ENCODE measurements at regions not wholly inside any gene's neighbourhood (a gene's known extent, or its start where the extent isn't known, plus 50 kb on each side); places are given as distances from the start of the nearest gene placed in this dataset.
A peak's percentile ranks its signal among the peaks of the same experiment; 100 is the strongest.
"Not testable (repeated sequence)": the region's sequence is repeated elsewhere in the genome, so short reads cannot be mapped to it uniquely, and the experiment has no call there.

DNA sequence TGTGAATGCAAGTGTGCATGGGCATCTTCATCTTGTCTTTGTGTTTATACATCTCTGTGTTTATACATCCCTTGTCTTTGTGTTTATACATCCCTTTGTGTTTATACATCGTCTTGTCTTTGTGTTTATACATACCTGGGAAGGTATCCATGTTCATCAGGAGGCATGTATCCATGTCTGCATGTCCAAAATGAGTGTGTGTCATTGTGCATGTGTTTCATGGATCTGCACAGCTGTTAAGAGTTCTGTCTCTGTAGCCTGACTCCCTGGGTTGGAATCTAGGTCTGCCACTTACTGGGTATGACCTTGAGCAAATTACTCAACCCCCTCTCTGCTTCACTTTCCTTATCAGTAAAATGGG, 50.1 kb upstream of the SIRPA start:
- no peak for DNase-seq

DNA sequence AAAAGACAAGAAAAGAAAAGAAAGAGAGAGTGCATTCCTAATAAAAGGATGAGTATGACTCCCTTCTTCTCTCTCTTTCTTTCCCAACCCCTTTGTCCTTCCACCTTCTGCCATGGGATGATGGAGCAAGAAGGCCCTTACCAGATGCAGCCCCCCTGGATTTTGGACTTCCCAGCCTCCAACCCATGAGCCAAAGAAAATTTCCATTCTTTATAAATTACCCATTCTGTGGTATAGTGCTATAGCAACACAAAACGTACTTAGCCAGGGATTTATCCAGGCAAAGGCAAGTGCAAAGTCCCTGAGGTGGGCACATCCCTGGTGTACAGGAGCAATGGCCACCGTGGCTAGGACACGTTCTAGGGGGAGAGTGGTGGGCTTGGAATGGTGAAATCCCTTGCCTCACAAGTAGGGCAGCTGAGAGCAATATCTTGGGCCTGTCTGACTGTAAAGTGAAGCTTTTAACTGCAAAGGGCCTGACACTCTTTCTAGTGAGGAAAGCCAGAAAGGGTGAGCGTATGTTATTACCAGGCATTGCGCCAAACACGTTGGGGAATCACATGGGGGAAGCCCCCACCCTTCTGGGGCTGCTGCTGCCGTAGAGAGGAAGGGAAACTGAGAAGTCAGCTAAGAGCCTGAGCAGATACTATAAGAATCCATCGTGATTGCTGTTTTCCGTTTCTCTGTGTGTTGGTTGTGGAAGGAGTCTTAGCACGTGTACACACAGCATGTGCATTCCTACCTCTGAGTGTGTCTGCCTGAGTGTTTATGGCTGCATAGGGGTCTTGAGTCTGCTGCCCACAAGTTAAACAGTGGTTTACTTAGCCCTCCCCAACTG, 50.7 kb upstream of the SIRPA start:
- DNase-seq, result peak; percentile 66

DNA sequence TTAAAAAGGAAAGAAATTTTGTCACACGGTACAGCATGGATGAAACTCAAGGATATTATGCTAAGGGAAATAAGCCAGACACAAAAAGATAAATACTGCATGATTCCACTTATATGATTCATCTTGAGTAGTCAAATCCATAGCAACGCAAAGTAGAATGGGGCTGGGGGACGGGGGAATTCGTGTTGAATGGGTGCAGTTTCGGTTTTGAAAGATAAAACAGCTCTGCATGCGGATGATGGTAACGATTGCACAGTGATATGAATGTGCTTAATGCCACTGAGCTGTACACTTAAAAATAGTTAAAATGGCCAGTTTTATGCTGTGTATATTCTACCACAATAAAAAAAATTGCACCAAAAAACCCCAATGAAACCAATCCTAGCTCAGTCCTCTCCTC, 52.9 kb upstream of the SIRPA start:
- no peak for DNase-seq

DNA sequence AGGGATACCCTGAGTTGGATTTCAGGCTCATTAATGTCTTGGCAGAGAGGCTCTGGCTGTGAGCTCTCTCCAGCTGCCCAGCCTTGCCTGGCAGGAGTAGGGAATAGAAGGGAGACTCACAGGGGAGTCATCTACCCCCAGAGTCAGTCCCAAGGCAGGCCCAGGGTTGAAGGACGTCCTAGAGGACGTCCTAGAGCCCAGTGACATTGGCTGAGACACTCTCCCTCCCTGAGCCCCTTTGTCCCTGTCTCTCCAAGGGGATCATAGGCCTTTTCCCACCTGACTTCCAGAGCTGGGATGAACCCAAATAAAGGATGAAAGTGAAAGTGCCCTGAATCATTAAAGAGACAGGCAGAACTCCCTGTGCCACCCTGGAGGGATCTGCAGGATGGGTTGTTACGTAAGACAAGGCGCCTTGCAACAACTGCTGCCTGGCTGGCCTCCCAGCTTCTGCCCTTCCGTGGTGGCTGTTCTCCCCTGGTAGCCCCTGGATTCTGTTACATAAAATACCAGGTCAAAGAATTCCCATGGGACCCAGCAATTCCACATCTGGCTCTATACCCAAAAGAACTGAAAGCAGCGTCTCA, 53.6 kb upstream of the SIRPA start:
- no peak for DNase-seq

DNA sequence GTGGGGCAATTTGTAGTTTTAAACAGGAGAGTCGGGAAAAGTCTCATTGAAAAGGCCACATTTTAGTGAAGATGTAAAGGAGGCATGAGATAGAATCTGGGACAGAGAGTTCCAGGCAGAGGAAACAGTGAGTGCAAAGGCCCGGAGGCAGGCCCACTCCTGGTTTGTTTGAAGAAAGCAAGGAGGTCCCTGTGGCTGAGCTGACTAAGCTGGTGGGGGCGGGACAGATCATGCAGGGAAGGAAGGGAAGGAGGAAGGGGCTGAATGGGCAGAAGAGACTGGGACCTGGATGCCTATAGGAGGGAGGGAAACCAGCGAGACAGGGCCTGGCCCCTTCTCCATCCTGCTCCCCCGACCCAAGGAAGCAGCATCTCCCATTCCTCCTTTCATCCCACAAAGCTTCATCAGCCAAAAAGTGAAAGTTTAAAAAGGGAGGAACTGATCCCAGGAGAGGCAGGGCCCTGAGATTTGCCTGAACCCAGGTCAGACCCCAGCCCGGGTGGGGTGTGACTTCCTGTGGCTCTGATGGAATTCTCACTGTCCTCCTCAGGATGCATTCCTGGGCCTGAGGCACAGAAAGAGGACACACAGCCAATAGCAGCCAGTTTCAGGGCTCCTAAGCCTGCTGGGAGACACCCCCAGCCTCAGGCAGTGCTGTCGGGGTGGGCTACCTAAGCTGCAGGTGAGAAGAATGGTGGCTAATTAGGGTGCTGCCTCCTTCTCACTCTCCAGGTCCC, 54.2 kb upstream of the SIRPA start:
- DNase-seq, result no peak

DNA sequence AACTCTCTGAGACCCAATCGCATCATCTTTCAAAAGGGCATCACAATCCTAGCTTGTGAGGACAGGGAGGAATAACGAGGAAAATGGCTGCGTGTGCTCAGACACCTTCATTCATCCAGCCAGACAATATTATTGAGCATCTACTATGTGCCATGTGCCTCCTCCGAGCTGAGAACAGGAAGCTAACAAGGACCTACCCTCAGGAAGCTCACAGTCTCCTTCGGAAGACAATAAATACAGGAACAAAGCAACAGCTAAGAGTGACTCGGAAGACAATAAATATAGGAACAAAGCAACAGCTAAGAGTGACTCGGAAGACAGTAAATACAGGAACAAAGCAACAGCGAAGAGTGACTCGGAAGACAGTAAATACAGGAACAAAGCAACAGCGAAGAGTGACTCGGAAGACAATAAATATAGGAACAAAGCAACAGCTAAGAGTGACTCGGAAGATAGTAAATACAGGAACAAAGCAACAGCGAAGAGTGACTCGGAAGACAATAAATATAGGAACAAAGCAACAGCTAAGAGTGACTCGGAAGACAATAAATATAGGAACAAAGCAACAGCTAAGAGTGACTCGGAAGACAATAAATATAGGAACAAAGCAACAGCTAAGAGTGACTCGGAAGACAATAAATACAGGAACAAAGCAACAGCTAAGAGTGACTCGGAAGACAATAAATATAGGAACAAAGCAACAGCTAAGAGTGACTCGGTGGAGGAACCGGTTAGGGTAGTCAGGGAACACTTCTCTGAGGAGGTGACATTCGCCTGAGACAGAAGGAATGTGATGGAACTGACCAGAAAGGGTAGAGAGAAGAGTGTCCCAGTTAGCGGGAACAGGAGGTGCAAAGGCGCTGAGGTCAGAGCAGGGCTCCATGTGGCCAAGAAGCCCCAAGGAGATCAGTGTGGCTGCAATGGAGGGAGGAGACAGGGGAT, 55.6 kb upstream of the SIRPA start:
- not testable (repeated sequence) for DNase-seq

DNA sequence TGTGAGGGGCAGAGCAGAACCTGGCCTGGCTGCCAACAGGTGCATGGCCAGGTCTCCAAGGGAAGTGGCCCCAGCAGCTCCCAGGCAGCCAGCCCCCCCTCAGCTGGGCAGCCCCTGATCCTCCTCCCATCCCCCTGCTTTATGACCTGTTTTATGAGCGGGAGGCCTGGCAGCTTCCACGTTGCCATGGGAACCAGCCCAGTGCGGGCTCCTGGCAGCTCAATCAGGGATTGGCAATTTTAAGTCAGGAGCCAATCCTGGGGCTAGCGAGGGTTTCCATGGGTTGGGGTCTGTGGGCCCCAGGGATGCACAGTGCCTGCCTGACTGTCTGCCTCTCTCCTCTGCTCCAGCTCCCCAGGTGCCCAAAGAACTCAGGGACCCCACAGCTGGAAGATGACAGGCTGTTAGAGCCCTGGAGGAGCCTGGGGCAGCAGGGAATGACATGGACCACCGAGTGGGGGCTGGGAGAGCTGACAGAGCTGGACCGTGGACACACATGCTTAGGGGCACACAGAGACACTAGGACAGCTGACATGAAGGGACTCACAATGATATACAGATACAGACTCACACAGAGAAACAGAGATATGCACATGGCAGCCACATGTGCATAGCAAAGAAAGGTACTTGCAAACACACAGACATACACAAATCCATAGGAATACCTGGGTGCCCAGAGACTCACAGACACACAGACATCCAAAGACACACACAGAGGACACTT, 56.5 kb upstream of the SIRPA start:
- no peak for DNase-seq

DNA sequence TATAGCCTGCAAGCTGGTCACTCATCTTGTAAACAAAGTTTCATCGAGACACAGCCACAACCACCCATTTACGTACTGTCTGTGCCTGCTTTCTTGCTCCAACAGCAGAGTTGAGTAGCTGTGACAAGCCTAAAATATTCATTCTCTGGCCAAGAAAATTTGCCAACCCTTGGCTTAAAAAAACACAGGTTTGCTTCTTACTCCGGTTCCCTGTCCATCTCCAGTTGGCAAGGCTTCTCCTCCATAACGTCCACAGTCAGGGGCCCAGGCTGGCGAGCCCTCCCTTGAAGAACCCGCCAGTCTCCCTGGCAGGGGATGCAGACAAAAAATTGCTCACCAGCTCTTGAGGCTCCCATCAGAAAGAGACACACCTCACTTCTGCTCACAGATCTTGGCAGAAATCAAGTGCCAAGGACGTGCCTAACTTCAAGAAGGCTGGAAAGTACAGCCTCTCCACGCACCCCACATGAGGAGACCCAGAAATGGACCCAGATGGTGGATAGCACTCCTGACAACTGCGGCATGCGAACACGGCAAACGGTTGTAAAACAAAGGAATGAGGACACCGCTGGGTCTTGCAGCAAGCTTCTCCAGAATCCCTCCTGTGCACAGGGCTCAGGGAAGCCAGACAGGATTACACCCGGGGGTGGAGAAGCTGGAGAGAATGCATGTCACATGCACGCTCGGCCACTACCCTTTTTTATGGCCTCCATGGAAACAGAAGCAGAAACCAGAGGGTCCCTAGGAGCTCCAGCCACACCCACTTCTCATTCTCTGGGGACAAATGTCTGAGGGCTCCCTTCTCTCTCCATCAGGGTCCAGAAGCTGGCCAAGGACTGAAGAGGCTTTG, 59.8 kb upstream of the SIRPA start:
- DNase-seq, result no peak

DNA sequence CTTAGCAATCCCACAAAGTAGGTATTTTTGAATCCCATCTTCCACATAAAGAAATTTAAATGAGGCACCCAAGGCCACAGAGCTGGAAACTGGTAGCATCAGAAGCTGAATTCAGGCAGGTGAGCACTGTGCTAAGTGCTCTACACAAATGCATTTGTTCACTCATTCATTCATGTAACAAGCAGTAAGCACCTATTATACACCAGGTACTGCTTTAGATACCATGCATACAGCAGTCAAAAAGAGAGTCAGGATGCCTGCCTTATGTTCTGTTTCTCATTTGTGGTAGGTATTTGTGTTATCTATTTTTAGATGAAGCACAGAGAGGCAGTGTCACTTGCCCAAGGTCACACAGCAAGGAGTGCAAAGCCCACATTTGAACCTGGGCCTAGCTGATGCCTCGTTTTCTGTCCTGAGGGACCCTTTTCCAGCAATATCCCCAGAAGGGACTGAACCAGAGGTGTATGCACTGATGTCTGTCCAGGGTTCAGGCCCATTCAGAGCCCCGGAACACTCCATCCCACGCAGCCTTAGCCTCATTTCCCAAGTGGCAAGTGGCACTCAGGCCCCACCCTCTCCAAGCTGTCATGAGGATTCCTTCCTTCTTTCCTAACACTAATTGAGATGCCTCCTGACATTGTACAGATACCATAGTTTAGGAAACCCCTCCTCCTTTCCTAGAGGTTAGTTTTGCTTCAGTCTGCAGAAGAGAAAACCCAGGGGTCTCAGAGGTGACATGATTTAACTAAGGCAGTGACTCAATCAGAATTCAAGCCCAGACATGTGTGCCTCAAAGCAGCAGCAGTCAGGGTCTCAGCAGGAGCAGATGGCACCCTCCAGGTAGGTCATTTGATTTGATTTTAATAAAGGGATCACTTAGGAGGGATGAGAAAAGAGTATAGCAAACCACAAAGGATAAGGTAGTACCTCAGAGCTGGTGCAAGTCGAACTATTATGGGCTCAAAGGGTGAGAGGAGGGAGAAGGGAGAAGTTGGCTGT, 61.2 kb upstream of the SIRPA start:
- DNase-seq, result no peak

DNA sequence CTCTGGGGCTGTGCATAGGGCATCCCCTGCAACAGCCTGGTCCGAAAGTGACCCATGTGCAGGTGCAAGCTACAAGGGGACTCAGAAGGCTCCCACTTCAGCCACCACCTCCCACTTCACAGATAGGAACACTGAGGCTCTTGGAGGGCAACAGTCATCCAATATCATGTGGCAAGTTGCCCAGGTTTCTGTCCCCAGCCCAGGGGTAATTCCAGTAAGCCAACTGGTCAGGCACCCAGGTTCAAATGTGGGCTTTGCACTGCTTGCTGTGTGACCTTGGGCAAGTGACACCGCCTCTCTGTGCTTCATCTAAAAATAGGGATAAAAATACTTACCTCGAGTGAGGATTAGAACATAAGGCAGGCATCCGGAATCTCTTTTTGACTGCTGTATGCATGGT, 62.0 kb upstream of the SIRPA start:
- no peak for DNase-seq

DNA sequence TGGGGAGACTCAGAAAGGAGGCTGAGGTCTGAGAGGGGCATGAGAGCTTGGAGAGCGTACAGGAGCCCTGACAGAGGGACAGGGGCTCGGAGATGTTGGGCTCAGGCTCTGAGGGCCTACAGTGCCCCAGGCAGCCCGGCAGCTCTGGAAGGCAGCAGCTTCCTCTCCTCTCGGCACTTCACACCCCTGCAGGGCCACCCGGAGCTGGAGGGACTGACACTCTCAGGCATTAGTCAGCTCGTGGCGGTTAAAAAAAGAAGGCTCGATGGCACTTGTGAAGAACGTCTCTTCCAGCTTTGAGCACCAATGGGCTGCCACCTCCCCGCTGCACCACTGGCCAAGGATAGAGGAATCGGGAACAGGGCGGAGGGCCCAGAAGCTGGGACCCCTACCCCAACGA, 62.6 kb upstream of the SIRPA start:
- no peak for DNase-seq

DNA sequence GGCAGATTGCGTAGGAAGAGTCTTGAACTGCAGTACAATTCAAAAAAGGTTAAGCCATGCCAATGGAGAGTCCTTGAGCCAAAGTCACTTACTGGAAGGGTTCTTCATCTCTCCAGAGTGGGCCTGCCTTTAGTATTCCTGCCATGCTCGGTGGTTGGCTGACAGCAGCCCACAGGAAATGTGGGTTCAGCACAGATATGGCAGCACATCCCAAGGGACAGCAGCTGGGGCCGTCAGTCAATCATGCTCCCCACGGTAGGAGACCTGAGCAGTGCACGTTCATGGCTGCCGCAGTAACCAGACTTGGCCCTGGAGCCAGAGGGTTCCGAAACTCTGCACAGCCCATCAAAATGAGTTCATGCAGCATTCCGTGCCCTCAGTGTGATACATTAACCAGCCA, 63.6 kb upstream of the SIRPA start:
- no peak for DNase-seq

DNA sequence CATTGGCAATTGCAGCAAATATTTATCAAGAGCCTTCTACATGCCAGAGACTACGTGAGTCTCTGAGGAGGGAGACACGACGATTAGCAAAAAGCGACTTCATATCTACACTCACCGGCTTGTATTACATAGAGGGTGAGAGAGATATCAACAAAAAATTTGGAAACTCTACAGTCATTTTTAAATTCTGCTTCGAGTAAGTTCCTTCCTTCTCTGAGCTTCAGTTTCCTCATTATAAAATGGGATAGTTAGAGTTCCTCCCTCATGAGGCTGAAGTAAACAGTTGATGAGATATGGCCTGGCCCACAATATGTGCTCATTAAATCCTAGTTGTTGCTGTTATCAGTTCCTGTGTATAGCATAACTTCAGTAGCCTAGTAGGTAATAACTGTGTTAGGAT, 64.1 kb upstream of the SIRPA start:
- DNase-seq, result no peak

DNA sequence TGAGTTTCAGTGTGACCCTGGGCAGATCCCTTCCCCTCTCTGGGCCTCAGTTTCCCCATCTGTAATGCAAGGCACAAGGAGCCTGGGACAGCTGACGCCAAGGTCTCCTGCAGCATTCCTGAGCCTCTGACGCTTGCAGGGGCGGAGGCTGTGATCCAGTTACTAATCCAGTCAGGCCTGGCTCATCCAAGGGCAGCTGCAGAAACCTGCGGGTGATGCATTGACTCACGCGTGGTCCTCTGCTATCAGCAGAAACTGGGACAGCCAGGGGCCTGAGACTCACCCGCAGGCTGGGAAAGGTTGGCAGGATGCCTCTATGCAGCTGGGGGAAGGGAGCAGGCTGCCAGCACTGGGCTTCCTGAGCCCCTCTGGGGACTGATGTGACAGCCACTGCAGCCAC, 65.0 kb upstream of the SIRPA start:
- DNase-seq, result peak; percentile 69

DNA sequence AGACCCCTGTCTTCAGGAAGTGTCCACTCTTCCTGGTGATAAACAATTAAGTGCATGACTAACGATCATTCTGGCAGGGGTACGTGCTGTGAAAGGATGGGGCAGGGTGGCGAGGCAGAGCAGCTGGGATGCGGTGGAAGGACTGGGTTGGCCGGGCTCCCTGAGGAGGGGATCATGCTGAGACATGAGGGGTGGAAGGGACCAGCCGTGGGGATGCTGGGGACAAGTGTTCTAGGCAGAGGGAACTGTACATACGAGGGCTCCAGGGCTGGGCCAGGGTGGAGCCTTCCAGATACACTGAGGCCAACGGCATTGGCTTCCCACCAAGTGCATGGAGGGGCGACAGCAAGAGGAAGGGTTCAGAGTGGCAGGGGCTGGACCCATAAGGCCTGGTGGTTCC, 65.7 kb upstream of the SIRPA start:
- no peak for DNase-seq

DNA sequence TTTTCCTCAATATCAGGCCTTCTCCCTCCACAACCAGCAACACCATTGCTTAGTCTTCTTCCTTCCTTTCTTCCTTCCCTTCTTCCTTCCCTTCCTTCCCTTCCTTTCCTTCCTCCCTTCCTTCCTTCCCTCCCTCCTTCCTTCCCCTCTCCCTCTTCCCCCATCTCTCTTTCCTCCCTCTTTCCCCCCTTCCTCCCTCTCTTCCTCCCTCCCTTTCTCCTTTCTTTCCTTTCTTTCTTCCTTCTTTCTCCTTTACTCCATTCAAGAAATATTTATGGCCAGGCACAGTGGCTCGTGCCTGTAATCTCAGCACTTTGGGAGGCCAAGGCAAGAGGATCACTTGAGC, 66.4 kb upstream of the SIRPA start:
- DNase-seq, result no peak

DNA sequence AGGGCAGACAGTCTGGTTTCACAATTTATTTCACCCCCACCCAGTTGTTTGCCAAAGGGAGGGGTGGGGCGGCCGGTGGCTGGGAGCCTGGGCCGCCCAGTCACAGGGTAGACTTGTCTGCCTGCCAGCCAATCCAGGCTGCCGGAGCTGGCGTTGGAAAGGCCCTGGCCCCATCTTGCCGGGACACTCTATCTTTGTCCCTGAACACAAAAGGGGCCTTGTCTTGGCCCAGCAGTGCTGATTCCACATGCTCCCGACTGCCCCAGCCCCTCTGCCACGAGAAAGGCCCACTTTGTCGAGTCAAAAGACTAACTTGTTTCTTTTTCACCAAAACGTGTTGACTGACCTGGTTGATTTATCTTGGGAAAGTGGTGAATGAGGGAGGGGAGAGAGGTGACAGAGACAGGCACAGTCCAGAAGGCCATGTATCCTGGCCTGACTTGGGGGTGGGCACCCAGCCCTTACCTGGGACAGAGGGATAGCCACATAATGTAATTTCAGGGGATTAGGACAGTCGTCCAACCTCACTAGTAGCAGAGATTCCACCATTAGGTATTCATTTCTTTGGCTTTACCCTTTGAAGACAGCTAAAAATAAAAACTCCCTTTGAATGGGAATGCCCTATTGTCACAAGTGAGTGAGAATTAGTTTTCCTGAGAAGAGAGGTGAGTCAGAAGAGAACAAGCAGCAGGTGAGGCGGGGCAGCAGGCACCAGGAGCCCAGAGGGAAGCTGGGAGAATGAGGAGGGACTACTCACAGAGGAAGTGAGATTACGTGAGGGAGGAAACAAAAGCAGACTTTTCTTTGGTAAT, 67.0 kb upstream of the SIRPA start:
- peak; percentile 59 for DNase-seq

DNA sequence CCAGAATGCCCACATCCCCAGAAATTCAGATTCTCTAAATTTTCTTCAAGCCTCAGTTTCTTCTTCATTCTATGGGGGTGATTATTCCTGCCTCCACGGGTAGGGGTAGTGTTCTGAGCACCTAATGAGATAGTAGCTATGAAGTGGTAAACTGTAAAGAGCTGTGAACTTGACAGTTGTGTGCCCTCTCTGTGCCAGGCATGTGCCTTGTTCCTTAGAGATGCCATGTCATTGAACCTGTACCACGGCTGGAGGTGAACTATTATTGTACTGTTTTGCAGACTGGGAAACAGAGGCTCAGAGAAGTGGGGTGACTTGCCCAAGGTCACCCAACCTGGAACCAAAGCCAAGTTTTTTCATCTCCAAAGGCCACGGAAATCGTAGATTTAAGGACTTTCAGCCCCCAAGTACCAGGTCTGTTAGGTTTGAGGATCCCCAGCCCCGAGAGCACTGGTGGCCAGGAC, 67.7 kb upstream of the SIRPA start:
- no peak for DNase-seq

DNA sequence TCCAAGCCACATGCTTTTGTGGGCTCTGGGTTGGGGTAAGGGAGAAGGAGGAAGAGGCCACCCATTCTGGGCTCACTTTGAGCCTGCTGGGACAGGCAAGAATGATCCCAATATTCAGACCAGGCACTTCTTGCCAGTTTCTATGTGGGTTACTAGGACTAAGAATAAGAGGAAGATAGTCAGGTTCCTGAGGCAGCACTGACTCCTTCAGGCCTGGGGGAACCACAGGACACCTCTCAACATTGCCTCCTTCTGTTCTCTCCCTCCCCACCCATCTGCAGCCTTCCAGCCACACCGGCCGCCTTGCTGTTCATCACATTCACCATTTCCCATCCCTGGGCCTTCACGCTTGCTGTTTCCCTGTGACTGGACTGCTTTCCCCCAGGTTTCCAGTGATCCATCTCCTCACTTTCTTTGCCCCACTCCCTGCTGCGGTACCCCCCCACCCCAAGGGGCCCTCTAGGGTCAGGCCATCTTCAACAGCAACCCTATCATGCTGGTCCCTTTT, 69.2 kb upstream of the SIRPA start:
- no peak for DNase-seq

All from femur (tissue), 1 donor.